HepG2 (cell line): ENCODE measurements at regions not wholly inside any gene's neighbourhood (a gene's known extent, or its start where the extent isn't known, plus 50 kb on each side); places are given as distances from the start of the nearest gene placed in this dataset.

Source experiments
- AGO1 ChIP-seq: fragments of 200-400 bp; formaldehyde crosslinking; IDR thresholded peaks from 2 replicates; pipeline ENCODE4 v1.6.1; 2017; ENCODE audit warnings: mild to moderate bottlenecking, low read depth, low read length, moderate library complexity; ENCODE audit not compliant: poor library complexity, severe bottlenecking
- ARNTL ChIP-seq: sonication (generic); formaldehyde crosslinking; IDR thresholded peaks from 2 replicates; pipeline ENCODE4 v1.4.0; 2020; ENCODE audit warnings: mild to moderate bottlenecking, missing genetic modification reagents
- ASH2L ChIP-seq: fragments of 300-600, 200-600 bp; sonication (generic); IDR thresholded peaks from 2 replicates; pipeline ENCODE4 v1.7.0; 2017; ENCODE audit warnings: low read depth, mild to moderate bottlenecking, moderate library complexity, mixed read lengths, low read length; ENCODE audit not compliant: insufficient read length
- ATRX ChIP-seq: sonication (generic); formaldehyde crosslinking; IDR thresholded peaks from 2 replicates; pipeline ENCODE4 v1.4.0; 2020; ENCODE audit warnings: missing genetic modification reagents, borderline replicate concordance
- ELF4 ChIP-seq: sonication (generic); formaldehyde crosslinking; IDR thresholded peaks from 2 replicates; pipeline ENCODE4 v1.5.0; 2020; ENCODE audit warnings: missing genetic modification reagents, mild to moderate bottlenecking, moderate library complexity, borderline replicate concordance
- ETV6 ChIP-seq: sonication (generic); formaldehyde crosslinking; conservative IDR thresholded peaks from 2 replicates; pipeline ENCODE4 v1.4.0; 2020; ENCODE audit warnings: missing genetic modification reagents
- FIP1L1 ChIP-seq: fragments of 200-400 bp; formaldehyde crosslinking; IDR thresholded peaks from 2 replicates; pipeline ENCODE4 v1.6.1; 2018; ENCODE audit warnings: low read depth, mild to moderate bottlenecking, low read length, moderate library complexity, borderline replicate concordance; ENCODE audit not compliant: insufficient read depth
- HMG20A ChIP-seq: IDR thresholded peaks from 2 replicates; pipeline ENCODE4 v1.6.1; 2016; ENCODE audit warnings: borderline replicate concordance
- KDM4B ChIP-seq: sonication (generic); formaldehyde crosslinking; IDR thresholded peaks from 2 replicates; pipeline ENCODE4 v1.4.0; 2020; ENCODE audit warnings: missing genetic modification reagents
- KLF9 ChIP-seq: IDR thresholded peaks from 2 replicates; pipeline ENCODE4 v1.6.1; 2016; ENCODE audit warnings: low read depth
- MED13 ChIP-seq: sonication (generic); formaldehyde crosslinking; IDR thresholded peaks from 2 replicates; pipeline ENCODE4 v1.5.0; 2020; ENCODE audit warnings: missing genetic modification reagents
- MEIS2 ChIP-seq: sonication (generic); formaldehyde crosslinking; IDR thresholded peaks from 2 replicates; pipeline ENCODE4 v1.9.0; 2021; ENCODE audit warnings: mild to moderate bottlenecking, missing genetic modification reagents
- MTA1 ChIP-seq: sonication (generic); formaldehyde crosslinking; IDR thresholded peaks from 2 replicates; pipeline ENCODE4 v1.4.0; 2020; ENCODE audit warnings: missing genetic modification reagents, mild to moderate bottlenecking, borderline replicate concordance
- NKX3-1 ChIP-seq: sonication (generic); formaldehyde crosslinking; IDR thresholded peaks from 2 replicates; pipeline ENCODE4 v1.5.0; 2020; ENCODE audit warnings: missing genetic modification reagents
- RAD51 ChIP-seq: fragments of 450-650 bp; IDR thresholded peaks from 2 replicates; pipeline ENCODE4 v1.6.1; 2016; ENCODE audit warnings: borderline replicate concordance
- REL ChIP-seq: sonication (generic); formaldehyde crosslinking; conservative IDR thresholded peaks from 2 replicates; pipeline ENCODE4 v1.8.0; 2022; ENCODE audit warnings: mild to moderate bottlenecking, missing genetic modification reagents, moderate library complexity
- RFX1 ChIP-seq: fragments of 450-650 bp; IDR thresholded peaks from 2 replicates; pipeline ENCODE4 v1.6.1; 2017
- RNF219 ChIP-seq: sonication (generic); formaldehyde crosslinking; IDR thresholded peaks from 2 replicates; pipeline ENCODE4 v1.5.0; 2020; ENCODE audit warnings: mild to moderate bottlenecking, missing genetic modification reagents
- STAG1 ChIP-seq: sonication (generic); formaldehyde crosslinking; IDR thresholded peaks from 2 replicates; pipeline ENCODE4 v1.4.0; 2020; ENCODE audit warnings: missing genetic modification reagents
- ZBTB1 ChIP-seq: sonication (generic); formaldehyde crosslinking; IDR thresholded peaks from 2 replicates; pipeline ENCODE4 v1.4.0; 2020; ENCODE audit warnings: missing genetic modification reagents, borderline replicate concordance
- ZNF547 ChIP-seq: sonication (generic); formaldehyde crosslinking; IDR thresholded peaks from 2 replicates; pipeline ENCODE4 v1.5.1; 2020; ENCODE audit warnings: mild to moderate bottlenecking, missing genetic modification reagents
- ZNF710 ChIP-seq: sonication (generic); formaldehyde crosslinking; IDR thresholded peaks from 2 replicates; pipeline ENCODE4 v1.5.0; 2020; ENCODE audit warnings: mild to moderate bottlenecking, missing genetic modification reagents, borderline replicate concordance
- ZNF749 ChIP-seq: sonication (generic); formaldehyde crosslinking; IDR thresholded peaks from 2 replicates; pipeline ENCODE4 v1.8.0; 2022; ENCODE audit warnings: mild to moderate bottlenecking, missing genetic modification reagents, moderate library complexity, borderline replicate concordance
- ZNF781 ChIP-seq: sonication (generic); formaldehyde crosslinking; IDR thresholded peaks from 2 replicates; pipeline ENCODE4 v1.5.1; 2020; ENCODE audit warnings: borderline replicate concordance, mild to moderate bottlenecking, missing genetic modification reagents; ENCODE audit errors: not compliant biosample characterization
- ZSCAN31 ChIP-seq: sonication (generic); formaldehyde crosslinking; IDR thresholded peaks from 2 replicates; pipeline ENCODE4 v1.5.0; 2020; ENCODE audit warnings: low read depth, mild to moderate bottlenecking, missing genetic modification reagents
- TF ChIP-seq, protein P1 (sequence below): IDR thresholded peaks from 2 replicates; pipeline ENCODE4 v1.6.1; 2016; ENCODE audit warnings: control low read depth

- TF ChIP-seq MED13 (CRISPR knock-in tag) (peak; percentile 28; the same call in 1 of the 2 replicates), MTA1 (CRISPR knock-in tag) (no peak), ETV6 (CRISPR knock-in tag) (0 out of 2 replicates have a peak, but pooled peaks have one; percentile 56), ATRX (no peak), RNF219 (no peak), ZSCAN31 (CRISPR knock-in tag) (no peak; the same call in none of the 2 replicates), ZNF749 (CRISPR knock-in tag) (peak; percentile 65; the same call in 1 of the 2 replicates), REL (CRISPR knock-in tag) (no peak; the same call in 1 of the 2 replicates), MEIS2 (CRISPR knock-in tag) (peak; percentile 95), ZBTB1 (CRISPR knock-in tag) (no peak), ARNTL (CRISPR knock-in tag) (peak; percentile 94), ZNF781 (CRISPR knock-in tag) (peak; percentile 58), AGO1 (no peak), RAD51 (no peak), KDM4B (no peak), HMG20A (CRISPR knock-in tag) (peak; percentile 100), RFX1 (no peak), KLF9 (no peak; the same call in 1 of the 2 replicates), NKX3-1 (CRISPR knock-in tag) (peak; percentile 85), ZNF710 (peak; percentile 96; the same call in 1 of the 2 replicates), FIP1L1 (no peak), ZNF547 (peak; percentile 69; the same call in 1 of the 2 replicates), ELF4 (no peak), ASH2L (peak; percentile 50), STAG1 (CRISPR knock-in tag) (peak; percentile 26)
- TF ChIP-seq, protein P1, sequence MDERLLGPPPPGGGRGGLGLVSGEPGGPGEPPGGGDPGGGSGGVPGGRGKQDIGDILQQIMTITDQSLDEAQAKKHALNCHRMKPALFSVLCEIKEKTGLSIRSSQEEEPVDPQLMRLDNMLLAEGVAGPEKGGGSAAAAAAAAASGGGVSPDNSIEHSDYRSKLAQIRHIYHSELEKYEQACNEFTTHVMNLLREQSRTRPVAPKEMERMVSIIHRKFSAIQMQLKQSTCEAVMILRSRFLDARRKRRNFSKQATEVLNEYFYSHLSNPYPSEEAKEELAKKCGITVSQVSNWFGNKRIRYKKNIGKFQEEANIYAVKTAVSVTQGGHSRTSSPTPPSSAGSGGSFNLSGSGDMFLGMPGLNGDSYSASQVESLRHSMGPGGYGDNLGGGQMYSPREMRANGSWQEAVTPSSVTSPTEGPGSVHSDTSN (CRISPR knock-in tag): no peak; the same call in 1 of the 2 replicates
Measured at GRCh38 chr5:74916831-74917710, 50.9 kb upstream of the FAM169A start (continued).
